ENCODE measurements at regions not wholly inside any gene's neighbourhood (a gene's known extent, or its start where the extent isn't known, plus 50 kb on each side); places are given as distances from the start of the nearest gene placed in this dataset.

DNA sequence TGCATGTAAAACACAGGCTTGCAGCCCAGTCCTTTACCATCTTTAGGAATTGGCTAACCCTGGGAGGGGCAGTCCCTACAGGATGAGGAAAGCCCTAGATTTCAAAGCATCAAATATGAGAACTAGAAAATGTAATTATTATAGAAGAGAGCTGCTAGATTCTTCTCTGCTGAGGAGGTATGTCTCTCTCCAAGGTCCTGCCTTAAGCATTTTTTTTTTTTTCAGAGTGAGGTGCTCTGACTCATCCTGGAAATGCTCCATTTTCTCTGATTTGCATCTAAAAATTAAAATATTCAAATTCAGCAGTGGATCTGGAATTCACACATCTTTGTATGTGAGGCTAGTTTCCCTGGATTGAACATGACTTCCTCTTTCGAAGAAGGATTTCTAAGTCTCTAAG, 149.8 kb downstream of the ZNF648 start:
- Histone ChIP-seq H3K9me2 (replicated peaks; ENCODE audit: insufficient read depth, low read length) (no peaks in the 10 kb centered on the region), H3K27ac (ENCODE audit: low read length) (no peak overlapping the region), H3K4me2 (ENCODE audit: low read depth, low read length, poor library complexity, severe bottlenecking) (no peak overlapping the region), H3K27me3 (ENCODE audit: low read length) (no peaks in the 10 kb centered on the region), H3K4me1 (ENCODE audit: low read length) (no peaks in the 10 kb centered on the region), H3K9me3 (ENCODE audit: low read length) (no peaks in the 10 kb centered on the region), H3K36me3 (ENCODE audit: insufficient read depth, low read length) (no peaks in the 10 kb centered on the region), H3K79me2 (ENCODE audit: low read length) (no peaks in the 10 kb centered on the region), H3K4me3 (ENCODE audit: low read length) (no peak overlapping the region), H3K9ac (ENCODE audit: low read length) (no peak overlapping the region), H4K20me1 (ENCODE audit: insufficient read depth, low read depth, low read length) (no peaks in the 10 kb centered on the region), H2AFZ (ENCODE audit: low read length) (no peak overlapping the region)
- no peak for DNase-seq

DNA sequence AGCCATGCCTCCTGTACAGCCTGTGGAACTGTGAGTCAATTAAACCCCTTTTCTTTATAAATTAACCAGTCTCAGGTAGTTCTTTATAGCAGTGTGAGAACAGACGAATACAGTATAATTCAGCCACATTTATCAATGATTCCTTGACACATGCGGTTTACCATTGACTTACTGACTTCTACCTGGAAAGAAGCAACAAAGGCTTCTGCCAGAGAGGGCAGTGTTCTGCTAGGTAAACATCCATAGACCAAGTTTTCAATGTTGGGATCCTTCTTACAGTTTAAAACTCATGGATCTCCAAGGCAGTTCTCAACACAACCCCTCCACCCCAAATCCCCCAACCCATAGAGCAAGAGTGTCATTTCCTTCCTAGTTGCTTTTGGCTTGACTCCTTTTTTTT, 150.6 kb downstream of the ZNF648 start:
- Histone ChIP-seq H4K20me1 (ENCODE audit: insufficient read depth, low read depth, low read length) (no peaks in the 10 kb centered on the region), H3K9me3 (ENCODE audit: low read length) (no peaks in the 10 kb centered on the region), H2AFZ (ENCODE audit: low read length) (no peak overlapping the region), H3K27ac (ENCODE audit: low read length) (no peak overlapping the region), H3K27me3 (ENCODE audit: low read length) (no peaks in the 10 kb centered on the region), H3K9me2 (replicated peaks; ENCODE audit: insufficient read depth, low read length) (no peaks in the 10 kb centered on the region), H3K4me3 (ENCODE audit: low read length) (no peak overlapping the region), H3K4me2 (ENCODE audit: low read depth, low read length, poor library complexity, severe bottlenecking) (no peak overlapping the region), H3K4me1 (ENCODE audit: low read length) (no peaks in the 10 kb centered on the region), H3K9ac (ENCODE audit: low read length) (no peak overlapping the region), H3K79me2 (ENCODE audit: low read length) (no peaks in the 10 kb centered on the region), H3K36me3 (ENCODE audit: insufficient read depth, low read length) (no peaks in the 10 kb centered on the region)
- DNase-seq, result peak; percentile 48

DNA sequence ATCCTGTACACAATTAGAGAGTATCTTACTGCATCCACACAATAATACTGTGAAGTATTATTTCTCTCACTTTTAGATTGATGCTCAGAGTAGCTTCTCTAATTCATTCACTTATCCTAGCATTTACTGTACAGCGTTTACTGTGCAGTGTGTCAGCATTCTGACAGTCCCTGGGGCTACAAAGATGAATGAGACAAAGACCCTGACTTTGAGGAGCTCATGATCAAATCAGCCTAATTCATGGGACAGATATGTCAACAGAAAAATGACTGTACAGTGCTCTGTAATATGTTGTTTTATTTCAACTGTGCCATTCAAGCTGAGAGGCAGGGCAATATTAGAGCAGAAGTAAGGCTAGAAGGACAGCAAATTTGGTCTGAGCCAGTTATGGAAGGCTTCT, 152.5 kb downstream of the ZNF648 start:
- H3K36me3 ChIP-seq (ENCODE audit: insufficient read depth, low read length), result no peaks in the 10 kb centered on the region
- DNase-seq, result no peak
- H3K79me2 ChIP-seq (ENCODE audit: low read length), result no peaks in the 10 kb centered on the region
- H3K9me3 ChIP-seq (ENCODE audit: low read length), result no peaks in the 10 kb centered on the region
- no peak overlapping the region for H3K4me3 ChIP-seq (ENCODE audit: low read length)
- H3K9ac ChIP-seq (ENCODE audit: low read length), result no peak overlapping the region
- no peaks in the 10 kb centered on the region for H3K27me3 ChIP-seq (ENCODE audit: low read length)
- H2AFZ ChIP-seq (ENCODE audit: low read length), result no peak overlapping the region
- H3K27ac ChIP-seq (ENCODE audit: low read length), result no peak overlapping the region
- H3K4me1 ChIP-seq (ENCODE audit: low read length), result no peaks in the 10 kb centered on the region
- no peaks in the 10 kb centered on the region for H3K9me2 ChIP-seq (replicated peaks; ENCODE audit: insufficient read depth, low read length)
- H3K4me2 ChIP-seq (ENCODE audit: low read depth, low read length, poor library complexity, severe bottlenecking), result no peak overlapping the region
- H4K20me1 ChIP-seq (ENCODE audit: insufficient read depth, low read depth, low read length), result no peaks in the 10 kb centered on the region

GRCh38 chr1:181906631-181907030, 154.9 kb downstream of the ZNF648 start:
- no peaks in the 10 kb centered on the region for H3K27me3 ChIP-seq (ENCODE audit: low read length)
- no peak overlapping the region for H3K4me2 ChIP-seq (ENCODE audit: low read depth, low read length, poor library complexity, severe bottlenecking)
- H3K79me2 ChIP-seq (ENCODE audit: low read length), result no peaks in the 10 kb centered on the region
- no peaks in the 10 kb centered on the region for H4K20me1 ChIP-seq (ENCODE audit: insufficient read depth, low read depth, low read length)
- H3K27ac ChIP-seq (ENCODE audit: low read length), result no peak overlapping the region
- H3K4me3 ChIP-seq (ENCODE audit: low read length), result no peak overlapping the region
- DNase-seq, result no peak
- H3K36me3 ChIP-seq (ENCODE audit: insufficient read depth, low read length), result no peaks in the 10 kb centered on the region
- H3K4me1 ChIP-seq (ENCODE audit: low read length), result no peaks in the 10 kb centered on the region
- H3K9me2 ChIP-seq (replicated peaks; ENCODE audit: insufficient read depth, low read length), result no peaks in the 10 kb centered on the region
- H3K9me3 ChIP-seq (ENCODE audit: low read length), result no peaks in the 10 kb centered on the region
- no peak overlapping the region for H2AFZ ChIP-seq (ENCODE audit: low read length)
- no peak overlapping the region for H3K9ac ChIP-seq (ENCODE audit: low read length)

- no peaks in the 10 kb centered on the region for H3K79me2 ChIP-seq (ENCODE audit: low read length)
- no peaks in the 10 kb centered on the region for H4K20me1 ChIP-seq (ENCODE audit: insufficient read depth, low read depth, low read length)
- H3K4me3 ChIP-seq (ENCODE audit: low read length), result no peak overlapping the region
- no peaks in the 10 kb centered on the region for H3K27me3 ChIP-seq (ENCODE audit: low read length)
- no peaks in the 10 kb centered on the region for H3K4me1 ChIP-seq (ENCODE audit: low read length)
- no peaks in the 10 kb centered on the region for H3K36me3 ChIP-seq (ENCODE audit: insufficient read depth, low read length)
- H3K4me2 ChIP-seq (ENCODE audit: low read depth, low read length, poor library complexity, severe bottlenecking), result no peak overlapping the region
- no peak for DNase-seq
- no peak overlapping the region for H2AFZ ChIP-seq (ENCODE audit: low read length)
- no peak overlapping the region for H3K27ac ChIP-seq (ENCODE audit: low read length)
- no peaks in the 10 kb centered on the region for H3K9me2 ChIP-seq (replicated peaks; ENCODE audit: insufficient read depth, low read length)
- H3K9me3 ChIP-seq (ENCODE audit: low read length), result no peaks in the 10 kb centered on the region
- no peak overlapping the region for H3K9ac ChIP-seq (ENCODE audit: low read length)
Measured at GRCh38 chr1:181905944-181906597, 155.4 kb downstream of the ZNF648 start.

DNA sequence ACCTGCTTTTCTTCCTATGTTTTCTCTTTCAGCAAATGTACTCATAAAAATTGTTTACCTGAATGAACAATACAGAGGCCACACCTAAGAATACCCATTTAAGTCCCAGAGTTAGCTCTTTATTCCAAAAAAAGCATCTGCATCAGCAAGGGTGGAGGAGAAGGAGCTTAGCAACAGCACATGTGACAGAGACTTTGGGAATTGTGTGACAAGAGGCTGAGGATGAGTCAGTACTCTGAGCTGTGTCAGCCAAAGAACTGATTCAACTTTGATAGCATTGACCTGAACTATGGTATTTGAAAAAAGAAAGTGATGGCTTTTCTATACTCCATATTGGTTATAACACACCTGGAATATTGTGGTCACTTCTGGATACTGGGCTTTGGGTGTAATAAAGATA, 162.7 kb downstream of the ZNF648 start:
- Histone ChIP-seq H3K79me2 (ENCODE audit: low read length) (no peaks in the 10 kb centered on the region), H3K4me1 (ENCODE audit: low read length) (no peaks in the 10 kb centered on the region), H3K4me3 (ENCODE audit: low read length) (no peak overlapping the region), H3K4me2 (ENCODE audit: low read depth, low read length, poor library complexity, severe bottlenecking) (no peak overlapping the region), H3K9ac (ENCODE audit: low read length) (no peak overlapping the region), H4K20me1 (ENCODE audit: insufficient read depth, low read depth, low read length) (no peaks in the 10 kb centered on the region), H3K9me3 (ENCODE audit: low read length) (no peaks in the 10 kb centered on the region), H3K36me3 (ENCODE audit: insufficient read depth, low read length) (no peaks in the 10 kb centered on the region), H3K9me2 (replicated peaks; ENCODE audit: insufficient read depth, low read length) (no peaks in the 10 kb centered on the region), H3K27me3 (ENCODE audit: low read length) (no peaks in the 10 kb centered on the region), H3K27ac (ENCODE audit: low read length) (no peak overlapping the region), H2AFZ (ENCODE audit: low read length) (no peak overlapping the region)
- no peak for DNase-seq

DNA sequence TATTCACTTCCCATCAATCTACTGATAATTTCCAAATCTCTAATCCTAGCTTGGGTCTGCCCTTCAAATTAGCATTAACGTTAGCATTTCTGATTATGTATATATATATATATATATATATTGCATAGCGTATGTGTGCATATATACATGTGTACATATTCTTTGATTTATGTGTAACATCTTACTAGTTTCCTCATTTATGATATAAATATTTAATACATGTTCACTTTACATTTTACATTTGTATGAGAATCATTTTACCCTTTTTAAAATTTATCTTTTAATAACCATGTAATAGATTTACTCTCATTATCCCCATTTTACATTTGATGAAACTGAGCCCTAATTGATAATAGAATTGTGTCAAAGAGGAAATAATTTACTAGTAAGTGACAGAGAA, 164.7 kb downstream of the ZNF648 start:
- H3K27me3 ChIP-seq (ENCODE audit: low read length), result no peaks in the 10 kb centered on the region
- no peak overlapping the region for H2AFZ ChIP-seq (ENCODE audit: low read length)
- H3K9me3 ChIP-seq (ENCODE audit: low read length), result no peaks in the 10 kb centered on the region
- H3K79me2 ChIP-seq (ENCODE audit: low read length), result no peaks in the 10 kb centered on the region
- no peak for DNase-seq
- no peaks in the 10 kb centered on the region for H3K9me2 ChIP-seq (replicated peaks; ENCODE audit: insufficient read depth, low read length)
- no peaks in the 10 kb centered on the region for H3K36me3 ChIP-seq (ENCODE audit: insufficient read depth, low read length)
- no peak overlapping the region for H3K4me3 ChIP-seq (ENCODE audit: low read length)
- H3K9ac ChIP-seq (ENCODE audit: low read length), result no peak overlapping the region
- H3K4me2 ChIP-seq (ENCODE audit: low read depth, low read length, poor library complexity, severe bottlenecking), result no peak overlapping the region
- H3K4me1 ChIP-seq (ENCODE audit: low read length), result no peaks in the 10 kb centered on the region
- no peak overlapping the region for H3K27ac ChIP-seq (ENCODE audit: low read length)
- no peaks in the 10 kb centered on the region for H4K20me1 ChIP-seq (ENCODE audit: insufficient read depth, low read depth, low read length)

- Histone ChIP-seq H3K27ac (ENCODE audit: low read length) (no peak overlapping the region), H3K9ac (ENCODE audit: low read length) (no peak overlapping the region), H3K4me3 (ENCODE audit: low read length) (no peak overlapping the region), H3K4me1 (ENCODE audit: low read length) (no peaks in the 10 kb centered on the region), H4K20me1 (ENCODE audit: insufficient read depth, low read depth, low read length) (no peaks in the 10 kb centered on the region), H3K79me2 (ENCODE audit: low read length) (no peaks in the 10 kb centered on the region), H3K4me2 (ENCODE audit: low read depth, low read length, poor library complexity, severe bottlenecking) (no peak overlapping the region), H2AFZ (ENCODE audit: low read length) (no peak overlapping the region), H3K9me2 (replicated peaks; ENCODE audit: insufficient read depth, low read length) (no peaks in the 10 kb centered on the region), H3K27me3 (ENCODE audit: low read length) (no peaks in the 10 kb centered on the region), H3K36me3 (ENCODE audit: insufficient read depth, low read length) (no peaks in the 10 kb centered on the region), H3K9me3 (ENCODE audit: low read length) (no peaks in the 10 kb centered on the region)
- DNase-seq, result no peak
Measured at GRCh38 chr1:181894439-181894859, 167.1 kb downstream of the ZNF648 start.

DNA sequence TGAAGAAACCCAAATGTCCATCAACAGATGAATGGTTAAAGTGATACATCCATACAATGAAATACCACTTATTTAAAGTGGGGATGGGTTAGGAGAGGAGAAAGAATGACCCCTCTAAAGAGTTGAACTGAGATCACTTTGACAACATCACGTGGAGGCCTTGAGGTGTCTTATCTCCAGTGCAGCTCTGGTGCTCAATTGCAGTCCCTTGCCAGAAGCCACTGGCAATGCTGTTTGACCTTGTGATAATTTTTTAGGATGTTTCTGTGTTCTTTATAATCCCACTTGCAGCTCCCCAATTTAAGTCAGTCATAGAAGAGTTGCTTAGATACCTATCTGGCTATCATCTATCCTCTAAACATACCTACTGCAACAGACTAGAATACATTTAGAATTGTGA, 167.6 kb downstream of the ZNF648 start:
- no peak overlapping the region for H2AFZ ChIP-seq (ENCODE audit: low read length)
- H4K20me1 ChIP-seq (ENCODE audit: insufficient read depth, low read depth, low read length), result no peaks in the 10 kb centered on the region
- no peak overlapping the region for H3K9ac ChIP-seq (ENCODE audit: low read length)
- no peaks in the 10 kb centered on the region for H3K79me2 ChIP-seq (ENCODE audit: low read length)
- no peak for DNase-seq
- H3K27ac ChIP-seq (ENCODE audit: low read length), result no peak overlapping the region
- H3K4me3 ChIP-seq (ENCODE audit: low read length), result no peak overlapping the region
- no peaks in the 10 kb centered on the region for H3K36me3 ChIP-seq (ENCODE audit: insufficient read depth, low read length)
- no peak overlapping the region for H3K4me2 ChIP-seq (ENCODE audit: low read depth, low read length, poor library complexity, severe bottlenecking)
- H3K27me3 ChIP-seq (ENCODE audit: low read length), result no peaks in the 10 kb centered on the region
- no peaks in the 10 kb centered on the region for H3K9me2 ChIP-seq (replicated peaks; ENCODE audit: insufficient read depth, low read length)
- no peaks in the 10 kb centered on the region for H3K9me3 ChIP-seq (ENCODE audit: low read length)
- no peaks in the 10 kb centered on the region for H3K4me1 ChIP-seq (ENCODE audit: low read length)

All from Karpas-422 (cell line).